ENCODE measurements at regions not wholly inside any gene's neighbourhood (a gene's known extent, or its start where the extent isn't known, plus 50 kb on each side); places are given as distances from the start of the nearest gene placed in this dataset.

- H3K27me3 ChIP-seq (replicated peaks in 1 of 4; ENCODE audit: control insufficient read depth in 3 of 4, extremely low read depth in 1 of 4, insufficient read depth in 3 of 4, low read length in 3 of 4) = no peaks in the 10 kb centered on the region
- no peaks in the 10 kb centered on the region for H3K23me2 ChIP-seq (ENCODE audit: low read depth, low read length)
- H2BK120ac ChIP-seq (replicated peaks; ENCODE audit: low read depth, low read length) = no peak overlapping the region
- H2AK5ac ChIP-seq (ENCODE audit: low read depth, low read length) = no peak overlapping the region
- H2BK20ac ChIP-seq (ENCODE audit: low read length) = no peak overlapping the region
- H3K36me3 ChIP-seq (ENCODE audit: control insufficient read depth in 2 of 4, insufficient read depth in 4 of 4, low read length in 3 of 4) = no peaks in the 10 kb centered on the region
- no peak overlapping the region for H2BK5ac ChIP-seq (ENCODE audit: low read depth, low read length)
- H3K27ac ChIP-seq (ENCODE audit: low read depth, low read length) = no peak overlapping the region
- peaks cover 0 to 2% (median 0%) of the 10 kb centered on the region in 4 experiments; a peak in 1 of 7 replicates for H3K4me1 ChIP-seq (replicated peaks in 1 of 4; ENCODE audit: control insufficient read depth in 3 of 4, insufficient read depth in 4 of 4, low read length in 3 of 4)
- no peak overlapping the region for H3K4ac ChIP-seq (replicated peaks; ENCODE audit: insufficient read length, low read depth, low read length)
- H2BK15ac ChIP-seq (ENCODE audit: low read length) = no peak overlapping the region
- no peak overlapping the region for H4K8ac ChIP-seq (ENCODE audit: extremely low read depth, insufficient read depth, low read length)
- no peak overlapping the region for H3K9ac ChIP-seq (replicated peaks in 1 of 4; ENCODE audit: extremely low read depth in 1 of 4, low read depth in 3 of 4, low read length in 3 of 4)
- no peak overlapping the region for H3K18ac ChIP-seq (ENCODE audit: extremely low read depth, low read length)
- no peaks in the 10 kb centered on the region for H3K79me1 ChIP-seq (ENCODE audit: low read depth, low read length)
- H2BK12ac ChIP-seq (ENCODE audit: low read depth, low read length) = no peak overlapping the region
- no peak overlapping the region for H3K56ac ChIP-seq (replicated peaks; ENCODE audit: insufficient read length, low read depth, low read length)
- H3K4me2 ChIP-seq (ENCODE audit: insufficient read depth in 1 of 2, low read depth in 2 of 2, low read length in 2 of 2) = no peak overlapping the region
- no peak overlapping the region for H3K4me3 ChIP-seq (ENCODE audit: extremely low read depth in 1 of 4, insufficient read depth in 2 of 4, low read depth in 3 of 4, low read length in 4 of 4)
- no peak overlapping the region for H3K14ac ChIP-seq (ENCODE audit: insufficient read length)
- H4K5ac ChIP-seq (ENCODE audit: insufficient read length, low read depth, low read length) = no peak overlapping the region
- 95% methylated on average over 3 of the region's 3 CpGs; no CpG with 5 or more reads in 1 of the 2 experiments for WGBS, 2 experiments (ENCODE audit: extremely low coverage in 1 of 2, insufficient coverage in 1 of 2, insufficient read length in 1 of 2, insufficient replicate concordance in 2 of 2, low coverage in 1 of 2, low lambda C conversion rate in 2 of 2, missing lambda C conversion rate in 1 of 2)
- FAIRE-seq = no peak
- H3K23ac ChIP-seq (ENCODE audit: insufficient read length) = no peak overlapping the region
- POLR2A ChIA-PET (ENCODE audit: partially characterized antibody) = no interaction called here
- CTCF ChIA-PET (ENCODE audit: partially characterized antibody) = interaction anchor here (0.6 to 1.8 kb wide), 2 partner anchors 10 to 328 kb away, joined by 3 read pairs; no protein-coding TSS in a partner anchor
- H3K9me3 ChIP-seq (ENCODE audit: insufficient read depth in 2 of 2, low read depth in 1 of 2, low read length in 1 of 2) = no peaks in the 10 kb centered on the region
- no peak for DNase-seq (ENCODE audit: low read depth in 1 of 2, low spot score in 2 of 2)
- no peak overlapping the region for H4K91ac ChIP-seq (replicated peaks; ENCODE audit: insufficient read length, low read length)
- H2AFZ ChIP-seq (ENCODE audit: low read length) = peak overlapping the region; percentile 35; the same call in 1 of the 2 replicates
- H4K20me1 ChIP-seq (replicated peaks in 1 of 2; ENCODE audit: control insufficient read depth in 1 of 2, insufficient read depth in 2 of 2, low read length in 2 of 2) = no peaks in the 10 kb centered on the region
- no peaks in the 10 kb centered on the region for H3K79me2 ChIP-seq (ENCODE audit: control insufficient read depth in 1 of 2, insufficient read depth in 2 of 2, low read length in 2 of 2)
- TF ChIP-seq SP2 (IDR thresholded peaks at IDR 0.05; ENCODE audit: low read length) = no peak
- TF ChIP-seq KDM4A (IDR thresholded peaks at IDR 0.05; ENCODE audit: low read depth, low read length, severe bottlenecking) = no peak
Observed at GRCh38 chr10:23980094-23980493, 228.8 kb upstream of the KIAA1217 start.
